Calu3 (cell line): ENCODE measurements at regions not wholly inside any gene's neighbourhood (a gene's known extent, or its start where the extent isn't known, plus 50 kb on each side); places are given as distances from the start of the nearest gene placed in this dataset.

ENCODE experiments used
- BruUV-seq: library from RNA; stranded (reverse); fragments of 400-500 nt; replicated peaks from 2 replicates; lab custom pipeline; 2021; lab: Mats Ljungman, UMichigan
- CTCF ChIA-PET: fragments of 300-600 bp; sonication (Branson Sonifier 250); formaldehyde crosslinking; loops from one replicate; lab custom pipeline; 2022; ENCODE audit warnings: antibody characterized with exemption; lab: Charles Lee
- DNase-seq: peaks from one replicate; pipeline ENCODE4 v3.0.0; 2022
- H3K27ac Mint-ChIP-seq: one replicate; pipeline ENCODE4 v1.8.0; 2022; ENCODE audit warnings: mixed read lengths; ENCODE audit not compliant: unreplicated experiment
- H3K27me3 Mint-ChIP-seq: one replicate; pipeline ENCODE4 v1.8.0; 2022; ENCODE audit warnings: mixed read lengths; ENCODE audit not compliant: unreplicated experiment
- H3K36me3 Mint-ChIP-seq: one replicate; pipeline ENCODE4 v1.8.0; 2022; ENCODE audit warnings: mild to moderate bottlenecking, moderate library complexity, mixed read lengths; ENCODE audit not compliant: insufficient read depth, unreplicated experiment
- H3K4me1 Mint-ChIP-seq: one replicate; pipeline ENCODE4 v1.8.0; 2022; ENCODE audit warnings: mild to moderate bottlenecking, low read depth, mixed read lengths; ENCODE audit not compliant: unreplicated experiment
- H3K4me3 Mint-ChIP-seq: one replicate; pipeline ENCODE4 v1.8.0; 2022; ENCODE audit warnings: mild to moderate bottlenecking, low read depth, moderate library complexity, mixed read lengths; ENCODE audit not compliant: unreplicated experiment
- H3K9me3 Mint-ChIP-seq: one replicate; pipeline ENCODE4 v1.8.0; 2022; ENCODE audit warnings: low read depth, mixed read lengths; ENCODE audit not compliant: unreplicated experiment
- CTCF ChIP-seq: fragments of 200-600 bp; IDR thresholded peaks from one replicate; pipeline ENCODE4 v1.8.0; 2022; ENCODE audit warnings: antibody characterized with exemption; ENCODE audit not compliant: unreplicated experiment
- intact Hi-C: fragments of 100-400 bp; cut with micrococcal nuclease; formaldehyde crosslinking; loops from one replicate; pipeline ENCODE4 v1.10.0; 2022; ENCODE audit not compliant: unreplicated experiment

- H3K4me3 Mint-ChIP-seq: no peak overlapping the region
- TF ChIP-seq CTCF: no peak
- intact Hi-C loops: no loop called here
- no peak for DNase-seq
- H3K4me1 Mint-ChIP-seq: no peaks in the 10 kb centered on the region
- H3K27me3 Mint-ChIP-seq: no peaks in the 10 kb centered on the region
- CTCF ChIA-PET: interaction anchor here (0.9 kb wide), 1 partner anchor 639 kb away, joined by 3 read pairs; no protein-coding TSS in a partner anchor
- H3K27ac Mint-ChIP-seq: no peak overlapping the region
- no TSS peak for BruUV-seq
- no peaks in the 10 kb centered on the region for H3K36me3 Mint-ChIP-seq
- peaks cover 2% of the 10 kb centered on the region for H3K9me3 Mint-ChIP-seq
These were observed 300.4 kb upstream of the RASGRP1 start for GRCh38 chr15:38864827-38865581.

- BruUV-seq: no TSS peak
- no peak for DNase-seq
- Mint-ChIP-seq H3K4me3 (no peak overlapping the region), H3K27me3 (no peaks in the 10 kb centered on the region), H3K27ac (no peak overlapping the region), H3K4me1 (no peaks in the 10 kb centered on the region), H3K9me3 (peaks cover 2% of the 10 kb centered on the region), H3K36me3 (no peaks in the 10 kb centered on the region)
- CTCF ChIA-PET: no interaction called here
- intact Hi-C loops: no loop called here
- TF ChIP-seq CTCF: no peak
These were observed 302.9 kb upstream of the RASGRP1 start for GRCh38 chr15:38867556-38867955.

- Mint-ChIP-seq H3K4me3 (no peak overlapping the region), H3K27me3 (no peaks in the 10 kb centered on the region), H3K36me3 (no peaks in the 10 kb centered on the region), H3K4me1 (peaks cover 5% of the 10 kb centered on the region), H3K27ac (no peak overlapping the region), H3K9me3 (peaks cover 2% of the 10 kb centered on the region)
- peak; percentile 46 for DNase-seq
- CTCF ChIA-PET: no interaction called here
- BruUV-seq: no TSS peak
- intact Hi-C loops: no loop called here
- no peak for TF ChIP-seq CTCF
These were observed 303.9 kb upstream of the RASGRP1 start for GRCh38 chr15:38868326-38869114.

GRCh38 chr15:38871638-38872037 is 307.0 kb upstream of the RASGRP1 start:
- DNase-seq: no peak
- H3K4me3 Mint-ChIP-seq: no peak overlapping the region
- peaks cover 2% of the 10 kb centered on the region for H3K9me3 Mint-ChIP-seq
- intact Hi-C loops: no loop called here
- no TSS peak for BruUV-seq
- H3K36me3 Mint-ChIP-seq: no peaks in the 10 kb centered on the region
- no peak overlapping the region for H3K27ac Mint-ChIP-seq
- CTCF ChIA-PET: no interaction called here
- peaks cover 12% of the 10 kb centered on the region for H3K4me1 Mint-ChIP-seq
- H3K27me3 Mint-ChIP-seq: no peaks in the 10 kb centered on the region
- TF ChIP-seq CTCF: no peak
